ENCODE measurements at regions not wholly inside any gene's neighbourhood (a gene's known extent, or its start where the extent isn't known, plus 50 kb on each side); places are given as distances from the start of the nearest gene placed in this dataset.

GRCh38 chr20:41892031-41892430 lies 273.9 kb upstream of the CHD6 start (continued):
- no peak for TF ChIP-seq SREBF2 (IDR thresholded peaks at IDR 0.05; ENCODE audit: low read length)
- TF ChIP-seq, protein P1, sequence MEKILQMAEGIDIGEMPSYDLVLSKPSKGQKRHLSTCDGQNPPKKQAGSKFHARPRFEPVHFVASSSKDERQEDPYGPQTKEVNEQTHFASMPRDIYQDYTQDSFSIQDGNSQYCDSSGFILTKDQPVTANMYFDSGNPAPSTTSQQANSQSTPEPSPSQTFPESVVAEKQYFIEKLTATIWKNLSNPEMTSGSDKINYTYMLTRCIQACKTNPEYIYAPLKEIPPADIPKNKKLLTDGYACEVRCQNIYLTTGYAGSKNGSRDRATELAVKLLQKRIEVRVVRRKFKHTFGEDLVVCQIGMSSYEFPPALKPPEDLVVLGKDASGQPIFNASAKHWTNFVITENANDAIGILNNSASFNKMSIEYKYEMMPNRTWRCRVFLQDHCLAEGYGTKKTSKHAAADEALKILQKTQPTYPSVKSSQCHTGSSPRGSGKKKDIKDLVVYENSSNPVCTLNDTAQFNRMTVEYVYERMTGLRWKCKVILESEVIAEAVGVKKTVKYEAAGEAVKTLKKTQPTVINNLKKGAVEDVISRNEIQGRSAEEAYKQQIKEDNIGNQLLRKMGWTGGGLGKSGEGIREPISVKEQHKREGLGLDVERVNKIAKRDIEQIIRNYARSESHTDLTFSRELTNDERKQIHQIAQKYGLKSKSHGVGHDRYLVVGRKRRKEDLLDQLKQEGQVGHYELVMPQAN (conservative IDR thresholded peaks at IDR 0.05) = no peak
- TF ChIP-seq TCF3 (IDR thresholded peaks at IDR 0.05; ENCODE audit: borderline replicate concordance, insufficient read depth, low read depth, low read length) = no peak
- no peak for TF ChIP-seq ZNF217 (IDR thresholded peaks at IDR 0.05)
- TF ChIP-seq PAX5 (IDR thresholded peaks at IDR 0.05; ENCODE audit: borderline replicate concordance, low read depth, low read length) = no peak
- TF ChIP-seq NBN (IDR thresholded peaks at IDR 0.05) = no peak
- no peak for TF ChIP-seq CHD2 (IDR thresholded peaks at IDR 0.05; ENCODE audit: borderline replicate concordance, low read depth, low read length)
- no peak for TF ChIP-seq MYC (IDR thresholded peaks at IDR 0.05; ENCODE audit: insufficient read depth, insufficient read length, insufficient replicate concordance, low read length, severe bottlenecking)
- no peak for TF ChIP-seq HDGF (IDR thresholded peaks at IDR 0.05)

GRCh38 chr20:41889844-41890224 lies 271.7 kb upstream of the CHD6 start:
- ChIA-PET POLR2A (no interaction called here), CTCF (interaction anchor here (0.8 to 1.2 kb wide), 2 partner anchors 12 to 1541 kb away, joined by 3 to 4 read pairs; no protein-coding TSS in a partner anchor)
- no peak for FAIRE-seq
- TF ChIP-seq CHD4 (IDR thresholded peaks at IDR 0.05) (no peak), GATAD2B (conservative IDR thresholded peaks at IDR 0.05; ENCODE audit: low read depth) (no peak), YBX1 (IDR thresholded peaks at IDR 0.05) (no peak), TARDBP (IDR thresholded peaks at IDR 0.05; ENCODE audit: borderline replicate concordance) (no peak), MTA3 (IDR thresholded peaks at IDR 0.05; ENCODE audit: borderline replicate concordance, low read length) (no peak), EGR1 (IDR thresholded peaks at IDR 0.05; ENCODE audit: borderline replicate concordance in 1 of 2, low read depth in 2 of 2, low read length in 2 of 2) (no peak), HDAC6 (IDR thresholded peaks at IDR 0.05; ENCODE audit: unreplicated experiment) (no peak), PML (IDR thresholded peaks at IDR 0.05; ENCODE audit: low read length) (no peak), IKZF2 (IDR thresholded peaks at IDR 0.05) (no peak), BMI1 (IDR thresholded peaks at IDR 0.05; ENCODE audit: borderline replicate concordance) (no peak), SMAD5 (IDR thresholded peaks at IDR 0.05; ENCODE audit: low read depth) (no peak)
- TF ChIP-seq, protein P2, sequence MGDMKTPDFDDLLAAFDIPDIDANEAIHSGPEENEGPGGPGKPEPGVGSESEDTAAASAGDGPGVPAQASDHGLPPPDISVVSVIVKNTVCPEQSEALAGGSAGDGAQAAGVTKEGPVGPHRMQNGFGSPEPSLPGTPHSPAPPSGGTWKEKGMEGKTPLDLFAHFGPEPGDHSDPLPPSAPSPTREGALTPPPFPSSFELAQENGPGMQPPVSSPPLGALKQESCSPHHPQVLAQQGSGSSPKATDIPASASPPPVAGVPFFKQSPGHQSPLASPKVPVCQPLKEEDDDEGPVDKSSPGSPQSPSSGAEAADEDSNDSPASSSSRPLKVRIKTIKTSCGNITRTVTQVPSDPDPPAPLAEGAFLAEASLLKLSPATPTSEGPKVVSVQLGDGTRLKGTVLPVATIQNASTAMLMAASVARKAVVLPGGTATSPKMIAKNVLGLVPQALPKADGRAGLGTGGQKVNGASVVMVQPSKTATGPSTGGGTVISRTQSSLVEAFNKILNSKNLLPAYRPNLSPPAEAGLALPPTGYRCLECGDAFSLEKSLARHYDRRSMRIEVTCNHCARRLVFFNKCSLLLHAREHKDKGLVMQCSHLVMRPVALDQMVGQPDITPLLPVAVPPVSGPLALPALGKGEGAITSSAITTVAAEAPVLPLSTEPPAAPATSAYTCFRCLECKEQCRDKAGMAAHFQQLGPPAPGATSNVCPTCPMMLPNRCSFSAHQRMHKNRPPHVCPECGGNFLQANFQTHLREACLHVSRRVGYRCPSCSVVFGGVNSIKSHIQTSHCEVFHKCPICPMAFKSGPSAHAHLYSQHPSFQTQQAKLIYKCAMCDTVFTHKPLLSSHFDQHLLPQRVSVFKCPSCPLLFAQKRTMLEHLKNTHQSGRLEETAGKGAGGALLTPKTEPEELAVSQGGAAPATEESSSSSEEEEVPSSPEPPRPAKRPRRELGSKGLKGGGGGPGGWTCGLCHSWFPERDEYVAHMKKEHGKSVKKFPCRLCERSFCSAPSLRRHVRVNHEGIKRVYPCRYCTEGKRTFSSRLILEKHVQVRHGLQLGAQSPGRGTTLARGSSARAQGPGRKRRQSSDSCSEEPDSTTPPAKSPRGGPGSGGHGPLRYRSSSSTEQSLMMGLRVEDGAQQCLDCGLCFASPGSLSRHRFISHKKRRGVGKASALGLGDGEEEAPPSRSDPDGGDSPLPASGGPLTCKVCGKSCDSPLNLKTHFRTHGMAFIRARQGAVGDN (IDR thresholded peaks at IDR 0.05) = no peak

More at GRCh38 chr20:41889844-41890224, 271.7 kb upstream of the CHD6 start:
- Histone ChIP-seq H3K9me3 (replicated peaks; ENCODE audit: control insufficient read depth, insufficient read depth, low read length) (no peaks in the 10 kb centered on the region), H3K4me2 (ENCODE audit: control insufficient read depth, insufficient read depth) (no peak overlapping the region), H3K4me3 (no peak overlapping the region), H2AFZ (ENCODE audit: control insufficient read depth, low read depth, low read length) (no peak overlapping the region), H3K79me2 (ENCODE audit: control insufficient read depth, insufficient read depth, low read length) (no peaks in the 10 kb centered on the region), H3K36me3 (ENCODE audit: control insufficient read depth in 2 of 2, insufficient read depth in 2 of 2, low read length in 1 of 2) (no peaks in the 10 kb centered on the region), H3K9ac (ENCODE audit: control insufficient read depth, insufficient read depth, low read length) (no peak overlapping the region), H3K27me3 (replicated peaks in 1 of 2; ENCODE audit: control insufficient read depth in 2 of 2, insufficient read depth in 2 of 2, low read length in 1 of 2) (no peaks in the 10 kb centered on the region), H4K20me1 (ENCODE audit: control insufficient read depth, insufficient read depth) (no peaks in the 10 kb centered on the region), H3K27ac (ENCODE audit: control insufficient read depth, insufficient read depth) (no peak overlapping the region), H3K4me1 (ENCODE audit: control insufficient read depth, insufficient read depth, low read length) (no peaks in the 10 kb centered on the region)
- ChIA-PET RAD21 (ENCODE audit: unreplicated experiment) (no interaction called here), SMC1A (ENCODE audit: uncharacterized antibody, unreplicated experiment) (interaction anchor here (1.0 kb wide), 1 partner anchor 10 kb away, joined by 4 read pairs; no protein-coding TSS in a partner anchor)
- in situ Hi-C loops (cut with MboI) (no loop called here), intact Hi-C loops (cut with micrococcal nuclease; ENCODE audit: unreplicated experiment) (no loop called here)
- ATAC-seq = no peak
- no peak for DNase-seq (ENCODE audit: low read depth, low spot score)
- BruUV-seq (replicated peaks) = no TSS peak
- 22% methylated on average over 4 of the region's 4 CpGs for WGBS (ENCODE audit: insufficient coverage, insufficient replicate concordance, low lambda C conversion rate, missing lambda C conversion rate)
